ENCODE measurements at regions not wholly inside any gene's neighbourhood (a gene's known extent, or its start where the extent isn't known, plus 50 kb on each side); places are given as distances from the start of the nearest gene placed in this dataset.

- Histone ChIP-seq H3K27ac (no peak overlapping the region), H3K9me3 (ENCODE audit: low read depth) (no peaks in the 10 kb centered on the region), H3K27me3 (no peaks in the 10 kb centered on the region), H3K36me3 (no peaks in the 10 kb centered on the region), H3K4me3 (no peak overlapping the region), H3K4me1 (ENCODE audit: low read depth) (no peaks in the 10 kb centered on the region)
- no peak for DNase-seq (ENCODE audit: low read depth in 1 of 2, low spot score in 1 of 2)
- no peak for TF ChIP-seq CTCF (IDR thresholded peaks at IDR 0.05; ENCODE audit: low read depth, low read length)
Observed at GRCh38 chr3:94784274-94784673, 721.4 kb downstream of the NSUN3 start.

- Histone ChIP-seq H3K27me3 (no peaks in the 10 kb centered on the region), H3K4me1 (ENCODE audit: low read depth) (no peaks in the 10 kb centered on the region), H3K9me3 (ENCODE audit: low read depth) (no peaks in the 10 kb centered on the region), H3K4me3 (no peak overlapping the region), H3K36me3 (no peaks in the 10 kb centered on the region), H3K27ac (no peak overlapping the region)
- DNase-seq (ENCODE audit: low read depth in 1 of 2, low spot score in 1 of 2): no peak
- TF ChIP-seq CTCF (IDR thresholded peaks at IDR 0.05; ENCODE audit: low read depth, low read length): no peak
Observed at GRCh38 chr3:94787066-94787465, 724.2 kb downstream of the NSUN3 start.

- Histone ChIP-seq H3K4me3 (no peak overlapping the region), H3K9me3 (ENCODE audit: low read depth) (no peaks in the 10 kb centered on the region), H3K36me3 (no peaks in the 10 kb centered on the region), H3K27me3 (no peaks in the 10 kb centered on the region), H3K4me1 (ENCODE audit: low read depth) (no peaks in the 10 kb centered on the region), H3K27ac (no peak overlapping the region)
- no peak for TF ChIP-seq CTCF (IDR thresholded peaks at IDR 0.05; ENCODE audit: low read depth, low read length)
- DNase-seq (ENCODE audit: low read depth in 1 of 2, low spot score in 1 of 2): no peak
Observed at GRCh38 chr3:94787734-94788270, 724.9 kb downstream of the NSUN3 start.

GRCh38 chr3:94794563-94794962 is 731.7 kb downstream of the NSUN3 start:
- no peaks in the 10 kb centered on the region for H3K4me1 ChIP-seq (ENCODE audit: low read depth)
- TF ChIP-seq CTCF (IDR thresholded peaks at IDR 0.05; ENCODE audit: low read depth, low read length): no peak
- no peak for DNase-seq (ENCODE audit: low read depth in 1 of 2, low spot score in 1 of 2)

GRCh38 chr3:94799420-94800060 is 736.7 kb downstream of the NSUN3 start:
- Histone ChIP-seq H3K36me3 (no peaks in the 10 kb centered on the region), H3K4me1 (ENCODE audit: low read depth) (no peaks in the 10 kb centered on the region), H3K9me3 (ENCODE audit: low read depth) (no peaks in the 10 kb centered on the region), H3K27ac (no peak overlapping the region), H3K4me3 (no peak overlapping the region), H3K27me3 (no peaks in the 10 kb centered on the region)
- no peak for TF ChIP-seq CTCF (IDR thresholded peaks at IDR 0.05; ENCODE audit: low read depth, low read length)
- DNase-seq (ENCODE audit: low read depth in 1 of 2, low spot score in 1 of 2): no peak

More at GRCh38 chr3:94794563-94794962, 731.7 kb downstream of the NSUN3 start:
- H3K4me3 ChIP-seq: no peak overlapping the region
- no peaks in the 10 kb centered on the region for H3K9me3 ChIP-seq (ENCODE audit: low read depth)
- no peaks in the 10 kb centered on the region for H3K27me3 ChIP-seq
- H3K36me3 ChIP-seq: no peaks in the 10 kb centered on the region
- no peak overlapping the region for H3K27ac ChIP-seq

All from cardiac muscle cell (in vitro differentiated cells and primary cell).